ENCODE measurements at regions not wholly inside any gene's neighbourhood (a gene's known extent, or its start where the extent isn't known, plus 50 kb on each side); places are given as distances from the start of the nearest gene placed in this dataset.

GRCh38 chr5:117973785-117974184 is 1014.6 kb downstream of the DTWD2 start:
- Histone ChIP-seq H3K9me3 (ENCODE audit: control insufficient read depth in 2 of 2, insufficient read depth in 1 of 2, low read length in 1 of 2) (peaks cover 0 to 5% of the 10 kb centered on the region in 2 donors), H3K4me3 (ENCODE audit: low read length in 2 of 2) (no peak overlapping the region), H3K4me1 (ENCODE audit: control insufficient read depth in 2 of 2, insufficient read depth in 2 of 2, low read length in 2 of 2) (no peaks in the 10 kb centered on the region), H3K27me3 (ENCODE audit: control insufficient read depth in 2 of 2, insufficient read depth in 1 of 2, low read length in 1 of 2) (no peaks in the 10 kb centered on the region), H3K36me3 (ENCODE audit: control insufficient read depth in 2 of 2, insufficient read depth in 2 of 2, low read length in 1 of 2) (no peaks in the 10 kb centered on the region), H3K27ac (ENCODE audit: low read depth in 1 of 2, low read length in 1 of 2) (no peak overlapping the region)
- no peak for DNase-seq (ENCODE audit: low read depth in 6 of 9, low spot score in 9 of 9)
- 96% methylated on average over 1 of the region's 1 CpG for WGBS

- no peaks in the 10 kb centered on the region for H3K4me1 ChIP-seq (ENCODE audit: control insufficient read depth in 2 of 2, insufficient read depth in 2 of 2, low read length in 2 of 2)
- H3K4me3 ChIP-seq (ENCODE audit: low read length in 2 of 2): no peak overlapping the region
- no peaks in the 10 kb centered on the region for H3K27me3 ChIP-seq (ENCODE audit: control insufficient read depth in 2 of 2, insufficient read depth in 1 of 2, low read length in 1 of 2)
- H3K27ac ChIP-seq (ENCODE audit: low read depth in 1 of 2, low read length in 1 of 2): no peak overlapping the region
- no peaks in the 10 kb centered on the region for H3K36me3 ChIP-seq (ENCODE audit: control insufficient read depth in 2 of 2, insufficient read depth in 2 of 2, low read length in 1 of 2)
- 95% methylated on average over 3 of the region's 3 CpGs for WGBS
- no peak for DNase-seq (ENCODE audit: low read depth in 6 of 9, low spot score in 9 of 9)
- peaks cover 0 to 2% of the 10 kb centered on the region in 2 donors for H3K9me3 ChIP-seq (ENCODE audit: control insufficient read depth in 2 of 2, insufficient read depth in 1 of 2, low read length in 1 of 2)
Observed at GRCh38 chr5:117955831-117956230, 1032.5 kb downstream of the DTWD2 start.

GRCh38 chr5:117954331-117954730 is 1034.0 kb downstream of the DTWD2 start:
- WGBS: 98% methylated on average over 1 of the region's 1 CpG
- H3K27ac ChIP-seq (ENCODE audit: low read depth in 1 of 2, low read length in 1 of 2): no peak overlapping the region
- H3K4me1 ChIP-seq (ENCODE audit: control insufficient read depth in 2 of 2, insufficient read depth in 2 of 2, low read length in 2 of 2): no peaks in the 10 kb centered on the region
- no peak overlapping the region for H3K4me3 ChIP-seq (ENCODE audit: low read length in 2 of 2)
- H3K9me3 ChIP-seq (ENCODE audit: control insufficient read depth in 2 of 2, insufficient read depth in 1 of 2, low read length in 1 of 2): peaks cover 0 to 2% of the 10 kb centered on the region in 2 donors
- no peak for DNase-seq (ENCODE audit: low read depth in 6 of 9, low spot score in 9 of 9)
- H3K27me3 ChIP-seq (ENCODE audit: control insufficient read depth in 2 of 2, insufficient read depth in 1 of 2, low read length in 1 of 2): no peaks in the 10 kb centered on the region
- H3K36me3 ChIP-seq (ENCODE audit: control insufficient read depth in 2 of 2, insufficient read depth in 2 of 2, low read length in 1 of 2): no peaks in the 10 kb centered on the region

GRCh38 chr5:117953272-117953671 is 1035.1 kb downstream of the DTWD2 start:
- H3K27ac ChIP-seq (ENCODE audit: low read depth in 1 of 2, low read length in 1 of 2): no peak overlapping the region
- H3K9me3 ChIP-seq (ENCODE audit: control insufficient read depth in 2 of 2, insufficient read depth in 1 of 2, low read length in 1 of 2): peaks cover 0 to 2% of the 10 kb centered on the region in 2 donors
- no peaks in the 10 kb centered on the region for H3K36me3 ChIP-seq (ENCODE audit: control insufficient read depth in 2 of 2, insufficient read depth in 2 of 2, low read length in 1 of 2)
- H3K4me3 ChIP-seq (ENCODE audit: low read length in 2 of 2): no peak overlapping the region
- H3K27me3 ChIP-seq (ENCODE audit: control insufficient read depth in 2 of 2, insufficient read depth in 1 of 2, low read length in 1 of 2): no peaks in the 10 kb centered on the region
- no peaks in the 10 kb centered on the region for H3K4me1 ChIP-seq (ENCODE audit: control insufficient read depth in 2 of 2, insufficient read depth in 2 of 2, low read length in 2 of 2)
- 96% methylated on average over 13 of the region's 13 CpGs for WGBS
- no peak for DNase-seq (ENCODE audit: low read depth in 6 of 9, low spot score in 9 of 9)

- WGBS: 97% methylated on average over 2 of the region's 2 CpGs
- Histone ChIP-seq H3K27me3 (ENCODE audit: control insufficient read depth in 2 of 2, insufficient read depth in 1 of 2, low read length in 1 of 2) (no peaks in the 10 kb centered on the region), H3K4me3 (ENCODE audit: low read length in 2 of 2) (no peak overlapping the region), H3K27ac (ENCODE audit: low read depth in 1 of 2, low read length in 1 of 2) (no peak overlapping the region), H3K9me3 (ENCODE audit: control insufficient read depth in 2 of 2, insufficient read depth in 1 of 2, low read length in 1 of 2) (no peaks in the 10 kb centered on the region), H3K4me1 (ENCODE audit: control insufficient read depth in 2 of 2, insufficient read depth in 2 of 2, low read length in 2 of 2) (no peaks in the 10 kb centered on the region), H3K36me3 (ENCODE audit: control insufficient read depth in 2 of 2, insufficient read depth in 2 of 2, low read length in 1 of 2) (no peaks in the 10 kb centered on the region)
- no peak for DNase-seq (ENCODE audit: low read depth in 6 of 9, low spot score in 9 of 9)
Observed at GRCh38 chr5:117947836-117948235, 1040.5 kb downstream of the DTWD2 start.

- Histone ChIP-seq H3K36me3 (ENCODE audit: control insufficient read depth in 2 of 2, insufficient read depth in 2 of 2, low read length in 1 of 2) (no peaks in the 10 kb centered on the region), H3K4me3 (ENCODE audit: low read length in 2 of 2) (no peak overlapping the region), H3K27me3 (ENCODE audit: control insufficient read depth in 2 of 2, insufficient read depth in 1 of 2, low read length in 1 of 2) (no peaks in the 10 kb centered on the region), H3K4me1 (ENCODE audit: control insufficient read depth in 2 of 2, insufficient read depth in 2 of 2, low read length in 2 of 2) (no peaks in the 10 kb centered on the region), H3K27ac (ENCODE audit: low read depth in 1 of 2, low read length in 1 of 2) (no peak overlapping the region), H3K9me3 (ENCODE audit: control insufficient read depth in 2 of 2, insufficient read depth in 1 of 2, low read length in 1 of 2) (no peaks in the 10 kb centered on the region)
- 91% methylated on average over 2 of the region's 2 CpGs for WGBS
- no peak for DNase-seq (ENCODE audit: low read depth in 6 of 9, low spot score in 9 of 9)
Observed at GRCh38 chr5:117947121-117947520, 1041.2 kb downstream of the DTWD2 start.

GRCh38 chr5:117945258-117945657 is 1043.1 kb downstream of the DTWD2 start:
- DNase-seq (ENCODE audit: low read depth in 6 of 9, low spot score in 9 of 9): no peak
- Histone ChIP-seq H3K27ac (ENCODE audit: low read depth in 1 of 2, low read length in 1 of 2) (no peak overlapping the region), H3K4me3 (ENCODE audit: low read length in 2 of 2) (no peak overlapping the region), H3K27me3 (ENCODE audit: control insufficient read depth in 2 of 2, insufficient read depth in 1 of 2, low read length in 1 of 2) (no peaks in the 10 kb centered on the region), H3K36me3 (ENCODE audit: control insufficient read depth in 2 of 2, insufficient read depth in 2 of 2, low read length in 1 of 2) (no peaks in the 10 kb centered on the region), H3K9me3 (ENCODE audit: control insufficient read depth in 2 of 2, insufficient read depth in 1 of 2, low read length in 1 of 2) (no peaks in the 10 kb centered on the region), H3K4me1 (ENCODE audit: control insufficient read depth in 2 of 2, insufficient read depth in 2 of 2, low read length in 2 of 2) (no peaks in the 10 kb centered on the region)
- WGBS: 93% methylated on average over 2 of the region's 2 CpGs

GRCh38 chr5:117943541-117943940 is 1044.8 kb downstream of the DTWD2 start:
- no peak for DNase-seq (ENCODE audit: low read depth in 6 of 9, low spot score in 9 of 9)
- no peaks in the 10 kb centered on the region for H3K4me1 ChIP-seq (ENCODE audit: control insufficient read depth in 2 of 2, insufficient read depth in 2 of 2, low read length in 2 of 2)
- 34% methylated on average over 3 of the region's 3 CpGs for WGBS

GRCh38 chr5:117942861-117943519 is 1045.4 kb downstream of the DTWD2 start:
- H3K27ac ChIP-seq (ENCODE audit: low read depth in 1 of 2, low read length in 1 of 2): no peak overlapping the region
- H3K4me3 ChIP-seq (ENCODE audit: low read length in 2 of 2): no peak overlapping the region
- H3K27me3 ChIP-seq (ENCODE audit: control insufficient read depth in 2 of 2, insufficient read depth in 1 of 2, low read length in 1 of 2): no peaks in the 10 kb centered on the region
- no peaks in the 10 kb centered on the region for H3K4me1 ChIP-seq (ENCODE audit: control insufficient read depth in 2 of 2, insufficient read depth in 2 of 2, low read length in 2 of 2)
- H3K9me3 ChIP-seq (ENCODE audit: control insufficient read depth in 2 of 2, insufficient read depth in 1 of 2, low read length in 1 of 2): no peaks in the 10 kb centered on the region
- DNase-seq (ENCODE audit: low read depth in 6 of 9, low spot score in 9 of 9): no peak
- H3K36me3 ChIP-seq (ENCODE audit: control insufficient read depth in 2 of 2, insufficient read depth in 2 of 2, low read length in 1 of 2): no peaks in the 10 kb centered on the region
- 91% methylated on average over 6 of the region's 6 CpGs for WGBS

More at GRCh38 chr5:117943541-117943940, 1044.8 kb downstream of the DTWD2 start:
- H3K36me3 ChIP-seq (ENCODE audit: control insufficient read depth in 2 of 2, insufficient read depth in 2 of 2, low read length in 1 of 2): no peaks in the 10 kb centered on the region
- no peaks in the 10 kb centered on the region for H3K27me3 ChIP-seq (ENCODE audit: control insufficient read depth in 2 of 2, insufficient read depth in 1 of 2, low read length in 1 of 2)
- H3K9me3 ChIP-seq (ENCODE audit: control insufficient read depth in 2 of 2, insufficient read depth in 1 of 2, low read length in 1 of 2): no peaks in the 10 kb centered on the region
- no peak overlapping the region for H3K27ac ChIP-seq (ENCODE audit: low read depth in 1 of 2, low read length in 1 of 2)
- H3K4me3 ChIP-seq (ENCODE audit: low read length in 2 of 2): no peak overlapping the region

Measured in thymus (tissue), 11 donors.